ENCODE measurements at regions not wholly inside any gene's neighbourhood (a gene's known extent, or its start where the extent isn't known, plus 50 kb on each side); places are given as distances from the start of the nearest gene placed in this dataset.

DNA sequence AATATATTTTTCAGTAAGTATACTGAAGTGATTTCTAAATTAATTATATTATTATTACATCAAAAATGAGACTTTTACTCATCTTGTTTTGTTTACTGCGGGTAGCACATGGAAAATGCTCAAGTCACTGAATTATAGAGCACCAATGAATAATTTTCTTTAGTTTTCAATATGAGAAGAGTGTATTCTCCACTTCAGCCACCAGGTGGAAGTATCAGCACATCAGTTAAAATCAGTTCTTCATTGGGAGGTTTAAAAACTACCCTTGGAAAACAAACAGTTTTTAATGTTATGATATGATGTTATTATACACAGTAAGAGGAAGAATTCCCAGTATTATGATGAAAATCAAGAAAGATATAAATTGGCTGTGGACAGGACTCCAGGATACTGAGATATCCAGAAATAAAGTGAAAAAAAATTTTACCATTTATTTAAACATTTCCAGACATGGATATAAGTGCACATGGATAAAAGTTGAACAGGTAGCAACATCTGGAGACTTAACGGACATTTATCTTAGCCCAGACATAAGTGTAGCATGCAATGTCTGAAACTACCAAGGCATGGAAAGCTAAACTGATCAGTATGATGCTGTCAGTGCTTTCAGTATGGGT lies 467.3 kb downstream of the KCNJ2 start:
- Histone ChIP-seq H2BK120ac (replicated peaks; ENCODE audit: low read depth, low read length) (no peak overlapping the region), H2BK15ac (ENCODE audit: low read length) (no peak overlapping the region), H3K23me2 (ENCODE audit: low read depth, low read length) (no peaks in the 10 kb centered on the region), H3K14ac (ENCODE audit: insufficient read length) (no peak overlapping the region), H4K5ac (ENCODE audit: insufficient read length, low read depth, low read length) (no peak overlapping the region), H4K8ac (ENCODE audit: extremely low read depth, insufficient read depth, low read length) (no peak overlapping the region), H2AK5ac (ENCODE audit: low read depth, low read length) (no peak overlapping the region), H3K23ac (ENCODE audit: insufficient read length) (no peak overlapping the region), H3K27me3 (replicated peaks in 1 of 4; ENCODE audit: control insufficient read depth in 3 of 4, extremely low read depth in 1 of 4, insufficient read depth in 3 of 4, low read length in 3 of 4) (no peaks in the 10 kb centered on the region), H3K79me1 (ENCODE audit: low read depth, low read length) (no peaks in the 10 kb centered on the region), H3K9me3 (ENCODE audit: insufficient read depth in 2 of 2, low read depth in 1 of 2, low read length in 1 of 2) (no peaks in the 10 kb centered on the region), H3K4me2 (ENCODE audit: insufficient read depth in 1 of 2, low read depth in 2 of 2, low read length in 2 of 2) (no peak overlapping the region), H3K4ac (replicated peaks; ENCODE audit: insufficient read length, low read depth, low read length) (no peak overlapping the region), H2BK20ac (ENCODE audit: low read length) (no peak overlapping the region), H4K20me1 (replicated peaks in 1 of 2; ENCODE audit: control insufficient read depth in 1 of 2, insufficient read depth in 2 of 2, low read length in 2 of 2) (no peaks in the 10 kb centered on the region), H4K91ac (replicated peaks; ENCODE audit: insufficient read length, low read length) (no peak overlapping the region), H2AFZ (ENCODE audit: low read length) (no peak overlapping the region), H3K4me3 (ENCODE audit: extremely low read depth in 1 of 4, insufficient read depth in 2 of 4, low read depth in 3 of 4, low read length in 4 of 4) (no peak overlapping the region), H3K9ac (replicated peaks in 1 of 4; ENCODE audit: extremely low read depth in 1 of 4, low read depth in 3 of 4, low read length in 3 of 4) (no peak overlapping the region), H3K36me3 (ENCODE audit: control insufficient read depth in 2 of 4, insufficient read depth in 4 of 4, low read length in 3 of 4) (no peaks in the 10 kb centered on the region), H2BK12ac (ENCODE audit: low read depth, low read length) (no peak overlapping the region), H3K4me1 (replicated peaks in 1 of 4; ENCODE audit: control insufficient read depth in 3 of 4, insufficient read depth in 4 of 4, low read length in 3 of 4) (peaks cover 0 to 4% (median 1%) of the 10 kb centered on the region in 4 experiments; a peak in 2 of 7 replicates), H3K79me2 (ENCODE audit: control insufficient read depth in 1 of 2, insufficient read depth in 2 of 2, low read length in 2 of 2) (no peaks in the 10 kb centered on the region), H3K56ac (replicated peaks; ENCODE audit: insufficient read length, low read depth, low read length) (no peak overlapping the region), H3K27ac (ENCODE audit: low read depth, low read length) (no peak overlapping the region), H2BK5ac (ENCODE audit: low read depth, low read length) (no peak overlapping the region), H3K18ac (ENCODE audit: extremely low read depth, low read length) (no peak overlapping the region)
- CTCF ChIA-PET (ENCODE audit: partially characterized antibody) = interaction anchor here (0.8 to 1.0 kb wide), 3 partner anchors 8 to 27 kb away, joined by 3 to 4 read pairs (median 3); no protein-coding TSS in a partner anchor
- 43% methylated on average over 2 of the region's 2 CpGs; no CpG with 5 or more reads in 1 of the 2 experiments for WGBS, 2 experiments (ENCODE audit: extremely low coverage in 1 of 2, insufficient coverage in 1 of 2, insufficient read length in 1 of 2, insufficient replicate concordance in 2 of 2, low coverage in 1 of 2, low lambda C conversion rate in 2 of 2, missing lambda C conversion rate in 1 of 2)
- DNase-seq (ENCODE audit: low read depth in 1 of 2, low spot score in 2 of 2) (no peak), FAIRE-seq (no peak)
- TF ChIP-seq SIX5 (IDR thresholded peaks at IDR 0.05; ENCODE audit: low read depth, low read length) (no peak), RAD21 (IDR thresholded peaks at IDR 0.05 in 1 of 2, conservative IDR thresholded peaks at IDR 0.05 in 1 of 2; ENCODE audit: low read depth in 2 of 2, low read length in 2 of 2) (peak; percentile 79 to 82)
- TF ChIP-seq, protein P1, sequence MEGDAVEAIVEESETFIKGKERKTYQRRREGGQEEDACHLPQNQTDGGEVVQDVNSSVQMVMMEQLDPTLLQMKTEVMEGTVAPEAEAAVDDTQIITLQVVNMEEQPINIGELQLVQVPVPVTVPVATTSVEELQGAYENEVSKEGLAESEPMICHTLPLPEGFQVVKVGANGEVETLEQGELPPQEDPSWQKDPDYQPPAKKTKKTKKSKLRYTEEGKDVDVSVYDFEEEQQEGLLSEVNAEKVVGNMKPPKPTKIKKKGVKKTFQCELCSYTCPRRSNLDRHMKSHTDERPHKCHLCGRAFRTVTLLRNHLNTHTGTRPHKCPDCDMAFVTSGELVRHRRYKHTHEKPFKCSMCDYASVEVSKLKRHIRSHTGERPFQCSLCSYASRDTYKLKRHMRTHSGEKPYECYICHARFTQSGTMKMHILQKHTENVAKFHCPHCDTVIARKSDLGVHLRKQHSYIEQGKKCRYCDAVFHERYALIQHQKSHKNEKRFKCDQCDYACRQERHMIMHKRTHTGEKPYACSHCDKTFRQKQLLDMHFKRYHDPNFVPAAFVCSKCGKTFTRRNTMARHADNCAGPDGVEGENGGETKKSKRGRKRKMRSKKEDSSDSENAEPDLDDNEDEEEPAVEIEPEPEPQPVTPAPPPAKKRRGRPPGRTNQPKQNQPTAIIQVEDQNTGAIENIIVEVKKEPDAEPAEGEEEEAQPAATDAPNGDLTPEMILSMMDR (IDR thresholded peaks at IDR 0.05; ENCODE audit: control extremely low read depth in 1 of 3, insufficient read depth in 1 of 3, low read depth in 1 of 3, low read length in 3 of 3) = peak in 2 of 3 experiments; percentile 31 to 44; a peak in 2 of 4 replicates
- POLR2A ChIA-PET (ENCODE audit: partially characterized antibody) = no interaction called here
